SU-DHL-6 (cell line): ENCODE measurements at regions not wholly inside any gene's neighbourhood (a gene's known extent, or its start where the extent isn't known, plus 50 kb on each side); places are given as distances from the start of the nearest gene placed in this dataset.

ENCODE experiments used
- CTCF ChIP-seq: fragments of 200-600 bp; sonication (generic); IDR thresholded peaks from one replicate; pipeline ENCODE4 v1.5.1; 2017; ENCODE audit warnings: antibody characterized with exemption, mild to moderate bottlenecking, low read length, moderate library complexity; ENCODE audit not compliant: insufficient read depth, poor library complexity, severe bottlenecking
- EZH2phosphoT487 ChIP-seq: fragments of 200-600 bp; sonication (generic), shearing (Covaris generic); conservative IDR thresholded peaks from 2 replicates; pipeline ENCODE4 v1.6.1; 2018; ENCODE audit warnings: mild to moderate bottlenecking, antibody characterized with exemption, low read length, moderate library complexity, mixed read lengths

GRCh38 chr5:3845230-3845629, 249.6 kb downstream of the IRX1 start:
- no peak for TF ChIP-seq CTCF
- no peak for TF ChIP-seq EZH2phosphoT487
